ENCODE measurements at regions not wholly inside any gene's neighbourhood (a gene's known extent, or its start where the extent isn't known, plus 50 kb on each side); places are given as distances from the start of the nearest gene placed in this dataset.

GRCh38 chr2:204225671-204226073 lies 289.1 kb downstream of the ICOS start:
- H3K27ac Mint-ChIP-seq, result no peak overlapping the region

GRCh38 chr2:204226305-204226880 lies 289.8 kb downstream of the ICOS start:
- DNase-seq, result no peak
- Mint-ChIP-seq H3K9me3 (no peaks in the 10 kb centered on the region), H3K36me3 (ENCODE audit: low read depth) (no peaks in the 10 kb centered on the region), H3K4me1 (no peaks in the 10 kb centered on the region), H3K4me3 (no peak overlapping the region), H3K27me3 (peaks cover 8% of the 10 kb centered on the region), H3K27ac (no peak overlapping the region)
- TF ChIP-seq CTCF (IDR thresholded peaks at IDR 0.05), result no peak
- CTCF ChIA-PET, result no interaction called here
- POLR2A ChIA-PET, result no interaction called here
- intact Hi-C loops (cut with micrococcal nuclease), result no loop called here
- no peak for ATAC-seq (ENCODE audit: low read depth)

More at GRCh38 chr2:204225671-204226073, 289.1 kb downstream of the ICOS start:
- no peak overlapping the region for H3K4me3 Mint-ChIP-seq
- TF ChIP-seq CTCF (IDR thresholded peaks at IDR 0.05), result no peak
- no peaks in the 10 kb centered on the region for H3K9me3 Mint-ChIP-seq
- ChIA-PET CTCF (no interaction called here), POLR2A (no interaction called here)
- intact Hi-C loops (cut with micrococcal nuclease), result no loop called here
- no peaks in the 10 kb centered on the region for H3K36me3 Mint-ChIP-seq (ENCODE audit: low read depth)
- ATAC-seq (ENCODE audit: low read depth) (no peak), DNase-seq (no peak)
- H3K4me1 Mint-ChIP-seq, result no peaks in the 10 kb centered on the region
- peaks cover 8% of the 10 kb centered on the region for H3K27me3 Mint-ChIP-seq

GRCh38 chr2:204228169-204228886 lies 291.8 kb downstream of the ICOS start:
- CTCF ChIA-PET, result no interaction called here
- TF ChIP-seq CTCF (IDR thresholded peaks at IDR 0.05), result no peak
- H3K27me3 Mint-ChIP-seq, result peaks cover 8% of the 10 kb centered on the region
- no peak overlapping the region for H3K4me3 Mint-ChIP-seq
- POLR2A ChIA-PET, result no interaction called here
- H3K9me3 Mint-ChIP-seq, result no peaks in the 10 kb centered on the region
- no peaks in the 10 kb centered on the region for H3K36me3 Mint-ChIP-seq (ENCODE audit: low read depth)
- no peak overlapping the region for H3K27ac Mint-ChIP-seq
- intact Hi-C loops (cut with micrococcal nuclease), result no loop called here
- H3K4me1 Mint-ChIP-seq, result no peaks in the 10 kb centered on the region
- ATAC-seq (ENCODE audit: low read depth) (no peak), DNase-seq (no peak)

GRCh38 chr2:204234248-204234647 lies 297.7 kb downstream of the ICOS start:
- intact Hi-C loops (cut with micrococcal nuclease), result no loop called here
- H3K4me3 Mint-ChIP-seq, result no peak overlapping the region

More at GRCh38 chr2:204234248-204234647, 297.7 kb downstream of the ICOS start:
- H3K27me3 Mint-ChIP-seq, result no peaks in the 10 kb centered on the region
- DNase-seq (no peak), ATAC-seq (ENCODE audit: low read depth) (no peak)
- H3K4me1 Mint-ChIP-seq, result no peaks in the 10 kb centered on the region
- no peak for TF ChIP-seq CTCF (IDR thresholded peaks at IDR 0.05)
- POLR2A ChIA-PET, result no interaction called here
- no peaks in the 10 kb centered on the region for H3K9me3 Mint-ChIP-seq
- no peaks in the 10 kb centered on the region for H3K36me3 Mint-ChIP-seq (ENCODE audit: low read depth)
- CTCF ChIA-PET, result no interaction called here
- H3K27ac Mint-ChIP-seq, result no peak overlapping the region
